ENCODE measurements at regions not wholly inside any gene's neighbourhood (a gene's known extent, or its start where the extent isn't known, plus 50 kb on each side); places are given as distances from the start of the nearest gene placed in this dataset.
A peak's percentile ranks its signal among the peaks of the same experiment; 100 is the strongest.

DNA sequence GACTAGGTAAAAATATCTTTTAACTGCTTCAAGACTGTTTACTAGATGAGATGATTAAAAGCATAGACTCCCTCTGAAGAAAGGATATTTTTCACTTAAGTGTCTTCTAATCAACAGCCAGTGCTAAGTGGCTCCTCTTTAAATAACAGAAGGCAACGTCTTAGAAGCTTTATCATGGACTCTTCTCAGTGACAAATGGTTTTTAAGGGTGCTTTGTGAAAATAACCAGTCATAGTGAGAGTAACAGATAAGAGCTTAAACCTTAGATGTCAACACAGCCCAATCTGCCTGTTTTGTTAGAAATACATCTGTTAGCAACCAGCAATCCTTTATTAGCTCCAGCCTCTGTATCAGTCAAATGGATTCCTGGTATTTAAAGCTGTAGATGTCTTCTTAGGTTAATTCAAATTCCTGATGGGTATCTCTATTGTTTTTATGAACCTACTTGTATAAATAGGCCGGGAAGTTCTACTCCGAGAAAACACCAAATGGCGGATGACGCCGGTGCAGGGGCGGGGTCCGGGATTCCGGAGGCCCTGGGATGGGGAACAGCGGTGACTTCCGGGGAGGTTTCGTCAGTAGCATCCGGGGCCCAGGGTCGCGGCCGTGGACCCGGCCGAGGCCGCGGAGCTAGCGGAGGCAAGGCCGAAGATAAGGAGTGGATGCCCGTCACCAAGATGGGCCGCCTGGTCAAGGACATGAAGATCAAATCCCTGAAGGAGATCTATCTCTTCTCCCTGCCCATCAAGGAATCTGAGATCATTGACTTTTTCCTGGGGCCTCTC, 285.4 kb downstream of the GPR37 start:
- no peaks in the 10 kb centered on the region for H3K9me3 ChIP-seq
- H3K27me3 ChIP-seq = no peaks in the 10 kb centered on the region
- intact Hi-C loops (cut with DNase I) = no loop called here
- no peaks in the 10 kb centered on the region for H3K36me3 ChIP-seq
- H3K4me1 ChIP-seq = no peaks in the 10 kb centered on the region
- TF ChIP-seq, protein P1, sequence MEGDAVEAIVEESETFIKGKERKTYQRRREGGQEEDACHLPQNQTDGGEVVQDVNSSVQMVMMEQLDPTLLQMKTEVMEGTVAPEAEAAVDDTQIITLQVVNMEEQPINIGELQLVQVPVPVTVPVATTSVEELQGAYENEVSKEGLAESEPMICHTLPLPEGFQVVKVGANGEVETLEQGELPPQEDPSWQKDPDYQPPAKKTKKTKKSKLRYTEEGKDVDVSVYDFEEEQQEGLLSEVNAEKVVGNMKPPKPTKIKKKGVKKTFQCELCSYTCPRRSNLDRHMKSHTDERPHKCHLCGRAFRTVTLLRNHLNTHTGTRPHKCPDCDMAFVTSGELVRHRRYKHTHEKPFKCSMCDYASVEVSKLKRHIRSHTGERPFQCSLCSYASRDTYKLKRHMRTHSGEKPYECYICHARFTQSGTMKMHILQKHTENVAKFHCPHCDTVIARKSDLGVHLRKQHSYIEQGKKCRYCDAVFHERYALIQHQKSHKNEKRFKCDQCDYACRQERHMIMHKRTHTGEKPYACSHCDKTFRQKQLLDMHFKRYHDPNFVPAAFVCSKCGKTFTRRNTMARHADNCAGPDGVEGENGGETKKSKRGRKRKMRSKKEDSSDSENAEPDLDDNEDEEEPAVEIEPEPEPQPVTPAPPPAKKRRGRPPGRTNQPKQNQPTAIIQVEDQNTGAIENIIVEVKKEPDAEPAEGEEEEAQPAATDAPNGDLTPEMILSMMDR (IDR thresholded peaks at IDR 0.05) = no peak
- peak in 1 of 4 donors; percentile 64 for DNase-seq
- ATAC-seq = no peak
- no peak overlapping the region for H3K27ac ChIP-seq
- H3K4me3 ChIP-seq = no peak overlapping the region

GRCh38 chr7:124462249-124462648, 303.3 kb downstream of the GPR37 start:
- peaks cover 0 to 8% of the 10 kb centered on the region in 2 donors for H3K9me3 ChIP-seq
- intact Hi-C loops (cut with DNase I) = no loop called here
- DNase-seq = no peak
- TF ChIP-seq, protein P1 (IDR thresholded peaks at IDR 0.05) = no peak
- no peaks in the 10 kb centered on the region for H3K4me1 ChIP-seq
- H3K27me3 ChIP-seq = no peaks in the 10 kb centered on the region
- H3K36me3 ChIP-seq = no peaks in the 10 kb centered on the region
- H3K27ac ChIP-seq = no peak overlapping the region
- H3K4me3 ChIP-seq = no peak overlapping the region
- ATAC-seq = no peak

DNA sequence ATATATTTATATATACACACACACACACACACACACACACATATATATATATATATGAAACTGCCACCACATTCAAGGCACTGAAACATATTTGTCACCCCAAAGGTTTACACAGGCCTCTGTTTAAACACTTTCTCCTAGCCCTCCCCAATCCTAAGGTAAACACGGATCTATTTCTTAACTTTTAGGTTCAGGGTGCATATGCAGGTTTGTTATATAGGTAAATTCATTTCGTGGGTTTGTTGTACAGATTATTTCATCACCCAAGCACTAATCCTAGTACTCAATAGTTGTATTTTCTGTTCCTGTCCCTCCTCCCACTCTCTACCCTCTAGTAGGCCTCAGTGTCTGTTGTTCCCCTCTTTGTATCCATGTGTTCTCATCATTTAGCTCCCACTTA, 305.0 kb downstream of the GPR37 start:
- Histone ChIP-seq H3K9me3 (peaks cover 0 to 6% of the 10 kb centered on the region in 2 donors), H3K4me3 (no peak overlapping the region), H3K36me3 (no peaks in the 10 kb centered on the region), H3K4me1 (no peaks in the 10 kb centered on the region), H3K27me3 (no peaks in the 10 kb centered on the region), H3K27ac (no peak overlapping the region)
- ATAC-seq (no peak), DNase-seq (no peak)
- intact Hi-C loops (cut with DNase I) = no loop called here
- TF ChIP-seq, protein P1 (IDR thresholded peaks at IDR 0.05) = no peak

DNA sequence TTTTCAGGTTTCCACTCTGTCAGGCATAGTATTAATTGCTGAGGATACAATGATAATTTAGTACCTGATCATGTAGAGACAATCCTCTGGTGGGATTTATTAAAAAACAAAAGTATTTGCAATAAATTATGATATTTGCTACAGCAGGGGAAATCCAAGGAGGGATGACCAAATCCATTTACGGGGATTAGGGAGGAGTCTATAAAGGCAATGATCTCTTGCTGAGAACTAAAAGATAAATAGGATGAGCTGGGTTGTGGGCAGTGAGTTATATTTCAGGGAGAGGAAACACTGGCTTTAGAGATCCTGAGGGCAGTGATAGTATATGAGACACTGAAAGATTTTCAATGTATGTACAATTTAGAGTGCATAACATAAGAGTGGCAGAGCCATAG, 305.5 kb downstream of the GPR37 start:
- ATAC-seq = no peak
- peaks cover 0 to 6% of the 10 kb centered on the region in 2 donors for H3K9me3 ChIP-seq
- intact Hi-C loops (cut with DNase I) = no loop called here
- no peak for DNase-seq
- no peaks in the 10 kb centered on the region for H3K27me3 ChIP-seq
- H3K36me3 ChIP-seq = no peaks in the 10 kb centered on the region
- H3K4me1 ChIP-seq = no peaks in the 10 kb centered on the region
- H3K4me3 ChIP-seq = no peak overlapping the region
- no peak overlapping the region for H3K27ac ChIP-seq
- TF ChIP-seq, protein P1 (IDR thresholded peaks at IDR 0.05) = no peak

DNA sequence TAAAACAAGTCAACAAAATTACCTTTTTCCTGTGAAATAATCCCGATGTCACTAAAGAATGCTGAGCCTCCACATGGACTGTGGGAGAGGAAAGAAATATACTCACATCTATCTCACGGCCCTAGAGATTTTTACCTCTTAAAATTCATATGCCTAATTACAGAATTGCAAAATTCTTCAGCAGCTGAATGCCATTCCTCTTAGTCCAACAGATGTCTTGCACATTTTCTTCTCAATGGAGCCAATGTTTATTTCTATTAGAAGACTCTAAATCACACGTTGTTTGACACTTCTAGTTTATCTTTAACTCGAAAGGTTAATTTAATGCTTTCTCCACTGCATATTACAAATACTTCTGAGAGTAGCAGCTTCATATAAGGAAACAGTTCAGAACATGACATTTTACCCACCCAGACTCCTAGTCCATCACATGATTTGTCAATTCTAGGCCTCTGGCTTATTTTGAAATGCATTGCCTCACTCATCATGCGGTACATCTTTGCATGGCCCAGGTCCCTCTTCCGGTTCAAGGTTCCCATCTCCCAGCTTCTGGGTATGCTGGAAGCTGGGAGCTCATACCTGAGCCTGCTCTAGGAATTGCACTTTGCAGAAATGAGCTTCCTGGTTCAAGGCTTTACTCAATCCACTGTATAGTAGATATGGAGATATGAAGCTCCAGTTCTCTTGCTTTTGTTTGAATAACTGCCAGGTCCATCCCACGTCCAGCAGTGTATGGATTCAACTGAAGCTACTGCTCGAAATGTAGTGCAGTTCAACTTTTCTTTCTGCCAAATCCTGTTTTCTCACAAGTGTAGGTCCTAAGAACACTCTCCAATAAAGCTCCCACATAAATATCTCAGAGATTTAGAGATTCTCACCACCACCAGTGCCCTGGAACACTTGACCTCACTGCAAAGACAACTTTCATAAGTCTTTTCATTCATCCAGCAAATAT, 306.2 kb downstream of the GPR37 start:
- H3K4me1 ChIP-seq = no peaks in the 10 kb centered on the region
- intact Hi-C loops (cut with DNase I) = no loop called here
- H3K27me3 ChIP-seq = no peaks in the 10 kb centered on the region
- TF ChIP-seq, protein P1 (IDR thresholded peaks at IDR 0.05) = no peak
- H3K36me3 ChIP-seq = no peaks in the 10 kb centered on the region
- H3K4me3 ChIP-seq = no peak overlapping the region
- peaks cover 0 to 2% of the 10 kb centered on the region in 2 donors for H3K9me3 ChIP-seq
- no peak overlapping the region for H3K27ac ChIP-seq
- DNase-seq = peak in 2 of 4 donors; percentile 31 to 62
- no peak for ATAC-seq
